ENCODE measurements at regions not wholly inside any gene's neighbourhood (a gene's known extent, or its start where the extent isn't known, plus 50 kb on each side); places are given as distances from the start of the nearest gene placed in this dataset.

DNA sequence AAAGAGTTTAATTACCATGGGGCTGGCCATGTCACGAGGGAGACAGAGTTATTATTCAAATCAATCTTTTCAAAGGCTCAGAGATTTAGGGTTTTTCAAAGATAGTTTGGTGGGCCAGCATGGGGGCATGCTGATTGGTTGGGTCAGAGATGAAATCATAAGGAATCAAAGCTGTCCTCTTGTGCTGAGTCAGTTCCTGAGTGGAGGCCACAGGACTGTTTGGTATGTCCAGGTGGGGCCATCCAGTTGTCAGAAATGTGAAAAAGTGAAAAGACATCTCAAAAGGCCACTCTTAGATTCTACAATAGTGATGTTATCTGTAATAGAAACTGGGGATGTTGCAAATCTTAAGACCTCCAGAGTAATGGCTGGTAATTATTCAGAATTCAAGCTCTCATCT, 288.6 kb downstream of the EN1 start:
- Mint-ChIP-seq H3K36me3 (no peaks in the 10 kb centered on the region), H3K27me3 (ENCODE audit: low read depth) (peaks cover 5% of the 10 kb centered on the region), H3K4me1 (peaks cover 5% of the 10 kb centered on the region), H3K27ac (no peak overlapping the region), H3K9me3 (peaks cover 4% of the 10 kb centered on the region), H3K4me3 (no peak overlapping the region)
- DNase-seq (ENCODE audit: low spot score in 2 of 2, unreplicated experiment in 2 of 2) = no peak
- TF ChIP-seq CTCF (IDR thresholded peaks at IDR 0.05; ENCODE audit: unreplicated experiment) = no peak

DNA sequence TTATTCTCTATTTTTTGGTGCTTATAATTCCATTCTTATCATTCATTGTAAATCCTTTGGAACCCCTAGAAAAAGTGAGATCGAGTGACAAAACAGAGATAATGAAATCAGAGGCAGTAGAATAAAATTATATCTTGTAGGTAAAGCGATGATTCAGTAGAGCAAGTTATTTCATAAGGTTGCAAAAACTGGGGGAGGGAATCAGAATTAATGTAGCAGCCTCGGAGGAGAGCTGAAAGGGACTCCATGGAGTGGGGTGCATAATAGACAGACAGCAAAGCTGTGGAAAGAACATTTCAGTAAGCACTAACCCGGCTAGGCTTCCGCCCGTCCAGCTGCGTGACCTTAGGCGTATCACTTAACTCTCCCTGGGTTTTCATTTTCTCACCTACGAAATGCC, 289.7 kb downstream of the EN1 start:
- no peak for DNase-seq (ENCODE audit: low spot score in 2 of 2, unreplicated experiment in 2 of 2)
- Mint-ChIP-seq H3K4me3 (no peak overlapping the region), H3K36me3 (no peaks in the 10 kb centered on the region), H3K9me3 (peaks cover 4% of the 10 kb centered on the region), H3K27ac (no peak overlapping the region), H3K27me3 (ENCODE audit: low read depth) (peaks cover 6% of the 10 kb centered on the region), H3K4me1 (peaks cover 5% of the 10 kb centered on the region)
- no peak for TF ChIP-seq CTCF (IDR thresholded peaks at IDR 0.05; ENCODE audit: unreplicated experiment)

DNA sequence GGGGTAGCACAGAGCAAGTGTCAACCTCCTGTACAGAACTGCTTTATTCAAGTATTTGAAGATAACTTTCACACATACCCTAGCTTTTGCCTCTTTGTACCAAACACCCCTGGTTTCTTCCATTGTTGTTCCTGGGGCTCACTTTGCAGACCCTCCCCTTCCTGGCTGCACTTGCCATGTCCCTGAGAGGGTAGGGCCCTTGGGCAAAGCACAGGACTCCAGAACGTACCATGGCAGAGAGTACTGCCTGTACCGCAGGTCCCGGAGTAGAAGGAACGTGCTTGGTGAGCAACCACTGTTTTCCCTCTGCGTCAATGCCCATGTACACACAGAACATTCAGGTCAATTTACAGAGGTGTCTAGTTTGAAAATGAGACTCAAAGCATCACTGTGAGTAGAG, 290.4 kb downstream of the EN1 start:
- DNase-seq (ENCODE audit: low spot score in 2 of 2, unreplicated experiment in 2 of 2) = no peak
- Mint-ChIP-seq H3K4me3 (no peak overlapping the region), H3K27me3 (ENCODE audit: low read depth) (peaks cover 8% of the 10 kb centered on the region), H3K27ac (no peak overlapping the region), H3K4me1 (peaks cover 5% of the 10 kb centered on the region), H3K36me3 (no peaks in the 10 kb centered on the region), H3K9me3 (peaks cover 4% of the 10 kb centered on the region)
- no peak for TF ChIP-seq CTCF (IDR thresholded peaks at IDR 0.05; ENCODE audit: unreplicated experiment)

GRCh38 chr2:118554616-118555015, 292.8 kb downstream of the EN1 start:
- Mint-ChIP-seq H3K4me1 (peaks cover 5% of the 10 kb centered on the region), H3K27me3 (ENCODE audit: low read depth) (peaks cover 5% of the 10 kb centered on the region), H3K27ac (no peak overlapping the region), H3K36me3 (no peaks in the 10 kb centered on the region), H3K4me3 (no peak overlapping the region), H3K9me3 (peaks cover 4% of the 10 kb centered on the region)
- TF ChIP-seq CTCF (IDR thresholded peaks at IDR 0.05; ENCODE audit: unreplicated experiment) = no peak
- no peak for DNase-seq (ENCODE audit: low spot score in 2 of 2, unreplicated experiment in 2 of 2)

DNA sequence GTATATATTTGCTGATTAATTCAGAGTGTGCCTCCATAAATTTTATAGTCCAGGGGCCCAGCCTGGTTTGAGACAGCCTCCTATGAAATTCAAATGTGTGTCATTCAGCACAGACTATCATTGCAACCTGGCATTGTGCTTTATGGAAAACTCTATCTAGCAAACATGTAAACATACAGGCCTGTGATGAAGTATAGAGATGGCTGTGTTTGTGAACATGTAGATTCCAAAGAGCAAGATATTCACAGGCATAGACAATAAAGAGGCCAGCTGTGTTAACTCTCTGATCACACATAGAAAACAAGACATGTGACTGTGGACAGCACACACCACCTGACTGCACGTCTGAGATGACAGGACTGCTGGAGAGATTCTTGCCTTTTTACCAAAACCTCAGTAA, 297.9 kb downstream of the EN1 start:
- Mint-ChIP-seq H3K9me3 (peaks cover 7% of the 10 kb centered on the region), H3K27ac (no peak overlapping the region), H3K27me3 (ENCODE audit: low read depth) (peaks cover 5% of the 10 kb centered on the region), H3K4me1 (peaks cover 17% of the 10 kb centered on the region), H3K4me3 (no peak overlapping the region), H3K36me3 (peaks cover 2% of the 10 kb centered on the region)
- DNase-seq (ENCODE audit: low spot score in 2 of 2, unreplicated experiment in 2 of 2) = no peak
- TF ChIP-seq CTCF (IDR thresholded peaks at IDR 0.05; ENCODE audit: unreplicated experiment) = no peak

DNA sequence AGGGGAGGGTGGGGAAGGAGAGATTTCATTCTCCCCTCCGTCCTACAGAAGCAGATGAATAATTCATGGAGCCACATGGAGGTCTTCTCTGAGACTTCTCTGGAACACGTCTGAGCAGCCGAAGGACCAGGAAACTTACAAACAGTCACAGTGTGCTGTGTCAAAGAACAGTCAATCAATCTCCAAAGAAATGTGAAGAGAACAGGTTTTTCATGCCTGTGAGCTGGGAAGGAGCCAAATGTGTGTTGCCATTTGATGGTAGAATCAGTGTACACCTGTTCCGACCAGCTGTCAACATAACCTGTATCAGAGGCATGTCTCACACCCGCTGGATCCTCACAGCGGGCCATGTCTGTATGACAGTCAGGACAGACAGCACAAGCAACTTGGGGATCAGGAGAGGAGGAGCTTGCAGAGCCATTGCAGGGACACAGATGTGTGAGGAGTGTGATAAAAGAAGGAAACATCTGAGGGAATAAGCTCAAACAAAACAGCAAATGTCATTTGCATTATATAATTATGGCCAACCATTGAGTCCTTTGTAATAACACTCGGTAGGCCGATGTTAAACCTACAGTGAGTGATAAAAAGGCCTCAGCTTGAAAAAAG, 298.5 kb downstream of the EN1 start:
- TF ChIP-seq CTCF (IDR thresholded peaks at IDR 0.05; ENCODE audit: unreplicated experiment) = no peak
- Mint-ChIP-seq H3K27me3 (ENCODE audit: low read depth) (peaks cover 5% of the 10 kb centered on the region), H3K9me3 (peaks cover 8% of the 10 kb centered on the region), H3K36me3 (peaks cover 4% of the 10 kb centered on the region), H3K4me1 (peaks cover 17% of the 10 kb centered on the region), H3K4me3 (no peak overlapping the region), H3K27ac (no peak overlapping the region)
- DNase-seq (ENCODE audit: low spot score in 2 of 2, unreplicated experiment in 2 of 2) = no peak

Measured in mesothelial cell of epicardium (in vitro differentiated cells).